CD4-positive, alpha-beta T cell treated with Interferon alpha-2 for 1 hour (primary cell): ENCODE measurements at regions not wholly inside any gene's neighbourhood (a gene's known extent, or its start where the extent isn't known, plus 50 kb on each side); places are given as distances from the start of the nearest gene placed in this dataset.

Experiments used
- DNase-seq, 2 donors: peaks; one replicate each; pipeline ENCODE4 v3.0.0-alpha.2; 2020 to 2022

- no peak for DNase-seq
Observed at GRCh38 chr17:79211061-79211770, 136.6 kb downstream of the ENGASE start.

DNA sequence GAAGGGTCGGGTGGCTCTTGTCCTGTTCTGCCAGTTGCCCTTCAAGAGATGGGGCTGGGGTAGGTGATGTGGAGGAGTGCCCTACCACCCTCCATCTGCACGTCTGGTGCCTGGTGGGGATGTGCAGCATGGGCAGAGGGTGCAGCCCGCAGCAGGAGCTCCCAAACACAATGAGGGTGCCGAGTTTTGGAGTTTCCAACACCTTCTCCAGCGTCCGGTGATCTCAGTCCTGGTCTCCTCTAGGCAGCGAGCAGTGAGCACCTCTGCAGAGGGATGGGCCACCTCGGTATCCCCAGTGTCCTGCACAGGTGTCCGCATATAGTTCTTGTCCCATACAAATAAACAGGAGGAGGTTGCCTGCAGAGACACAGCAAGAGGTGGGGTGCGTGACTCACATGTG lies 136.0 kb downstream of the ENGASE start:
- DNase-seq: no peak

DNA sequence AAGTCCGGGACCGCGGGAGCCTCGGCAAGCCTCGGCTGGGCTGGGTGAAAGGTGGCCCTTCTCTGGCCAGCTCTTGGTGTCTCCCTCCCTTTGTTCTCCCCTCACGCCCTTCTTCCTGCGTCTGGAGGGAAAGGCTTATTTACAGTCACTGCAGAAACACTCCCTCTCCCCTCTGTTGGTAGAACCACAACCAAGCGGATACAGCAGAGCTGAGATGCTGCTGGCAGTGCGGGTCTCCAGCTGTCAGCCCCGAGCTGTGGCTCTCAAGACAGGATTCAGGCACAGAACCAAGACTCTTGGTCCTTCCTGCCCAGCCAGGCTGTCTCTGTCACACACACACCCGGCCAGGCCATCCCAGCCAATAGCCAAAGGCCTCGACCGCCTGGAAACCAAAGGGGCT lies 133.3 kb downstream of the ENGASE start:
- no peak for DNase-seq

- no peak for DNase-seq
Observed at GRCh38 chr17:79205688-79206205, 131.1 kb downstream of the ENGASE start.

- DNase-seq: no peak
Observed at GRCh38 chr17:79204261-79204660, 129.6 kb downstream of the ENGASE start.

GRCh38 chr17:79203657-79204056 lies 129.0 kb downstream of the ENGASE start:
- no peak for DNase-seq

- DNase-seq: no peak
Observed at GRCh38 chr17:79203016-79203415, 128.4 kb downstream of the ENGASE start.

DNA sequence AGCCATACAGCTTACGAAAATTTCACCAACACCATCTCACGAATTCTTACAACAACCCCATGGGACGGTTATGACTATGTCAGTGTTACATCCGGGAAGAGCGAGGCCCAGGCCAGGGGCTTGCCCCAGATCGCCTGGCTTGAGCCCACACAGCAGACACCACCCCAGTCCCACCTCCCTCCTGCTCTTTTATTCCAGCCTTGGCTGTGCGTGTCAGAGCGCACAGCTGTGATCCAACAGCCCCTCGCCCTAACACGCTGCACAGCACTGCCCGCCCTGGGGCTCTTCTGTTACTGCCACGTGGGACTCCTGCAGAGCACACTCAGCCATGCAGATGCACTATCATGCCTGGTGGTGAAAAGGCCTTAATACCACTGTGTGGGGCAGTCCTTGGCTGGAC lies 127.9 kb downstream of the ENGASE start:
- DNase-seq: no peak

DNA sequence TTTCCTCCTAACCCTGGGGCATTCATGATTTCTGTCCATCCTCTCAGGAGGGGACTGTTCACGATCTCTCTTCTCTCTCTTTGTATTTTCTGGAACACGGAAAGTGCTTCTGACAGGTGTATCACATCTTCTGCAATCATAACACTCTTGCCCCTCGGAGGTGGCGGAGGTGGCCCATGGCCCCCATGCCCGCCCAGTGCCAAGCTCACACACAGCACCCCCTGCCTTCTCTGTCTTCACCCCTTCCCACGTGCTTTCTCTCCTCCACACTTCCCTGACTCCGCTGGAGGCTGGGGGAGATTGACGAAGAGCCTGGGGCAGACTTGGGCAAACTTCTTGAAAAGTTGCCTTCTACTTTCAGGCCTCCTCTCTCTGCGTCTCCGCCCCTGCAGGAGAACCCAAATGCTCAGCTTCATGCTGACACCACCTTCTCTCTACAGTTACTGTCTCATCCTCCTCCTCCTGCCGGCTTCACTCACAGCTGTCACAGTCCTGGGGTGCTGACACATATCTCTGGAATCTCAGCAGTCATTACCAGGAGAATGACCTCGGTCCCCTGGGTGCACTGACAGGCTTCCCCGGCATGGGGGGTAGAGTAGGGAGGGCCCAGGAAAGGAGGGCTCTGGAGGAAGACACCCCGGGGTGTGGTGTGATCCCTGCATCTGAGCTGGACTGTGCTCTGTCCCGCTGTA lies 127.1 kb downstream of the ENGASE start:
- DNase-seq: no peak

DNA sequence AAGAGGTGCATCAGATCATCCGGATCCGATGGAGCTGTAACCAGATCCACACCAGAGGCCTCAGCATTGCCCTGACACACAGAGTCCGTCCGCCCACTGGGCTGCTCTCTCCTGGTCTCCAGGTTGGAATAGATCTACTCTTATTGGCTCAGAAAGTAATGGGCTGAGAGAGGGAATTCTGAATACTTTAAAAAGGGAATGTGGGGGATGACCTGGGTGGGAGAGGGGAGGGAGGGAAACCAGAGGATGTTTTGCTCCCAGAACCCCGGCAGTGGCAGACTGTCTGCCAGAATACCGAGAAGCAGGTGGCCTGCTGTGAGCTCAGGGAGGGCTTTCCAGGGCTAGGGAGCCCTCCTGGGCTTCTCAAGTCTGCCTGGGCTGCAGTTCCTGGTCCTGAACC lies 126.5 kb downstream of the ENGASE start:
- DNase-seq: no peak

GRCh38 chr17:79196913-79197312 lies 122.3 kb downstream of the ENGASE start:
- DNase-seq: no peak

GRCh38 chr17:79192503-79193351 lies 118.1 kb downstream of the ENGASE start:
- DNase-seq: peak in 1 of 2 donors; percentile 4

DNA sequence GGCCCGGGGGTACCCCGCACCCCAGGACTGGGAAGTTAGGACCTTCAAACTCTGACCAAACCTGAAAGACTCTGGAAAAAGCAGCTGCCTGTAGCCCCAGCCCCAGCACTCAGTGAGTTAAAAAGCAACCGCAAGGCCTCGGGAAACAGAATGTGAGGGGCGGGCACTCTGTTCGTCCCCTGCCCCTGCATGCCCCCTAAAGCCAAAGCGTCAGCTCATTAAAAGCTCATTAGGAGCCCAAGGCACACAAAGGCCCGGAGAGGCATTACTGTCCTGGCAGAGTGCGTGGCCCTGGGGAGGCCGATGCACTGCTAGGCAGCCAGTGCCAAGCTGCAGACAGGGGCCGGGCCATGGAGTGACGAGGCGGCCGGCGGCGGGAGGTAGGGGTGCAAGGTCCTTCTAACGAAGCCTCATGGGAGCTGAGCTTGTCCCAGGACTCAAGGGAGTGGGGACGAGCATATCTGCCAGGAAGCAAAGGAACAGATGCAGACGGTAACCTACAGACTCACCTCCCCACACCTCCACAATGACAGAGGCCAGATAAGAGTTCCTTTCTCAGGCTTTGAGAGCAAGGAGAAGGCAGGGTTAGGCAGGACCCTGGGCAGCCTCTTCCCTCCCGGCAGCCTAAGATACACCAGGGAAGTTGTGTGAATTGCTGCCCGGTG lies 116.8 kb downstream of the ENGASE start:
- DNase-seq: no peak

- no peak for DNase-seq
Observed at GRCh38 chr17:79189305-79189704, 114.7 kb downstream of the ENGASE start.

- DNase-seq: no peak
Observed at GRCh38 chr17:79188685-79189084, 114.1 kb downstream of the ENGASE start.

- DNase-seq: no peak
Observed at GRCh38 chr17:79188048-79188447, 113.4 kb downstream of the ENGASE start.

DNA sequence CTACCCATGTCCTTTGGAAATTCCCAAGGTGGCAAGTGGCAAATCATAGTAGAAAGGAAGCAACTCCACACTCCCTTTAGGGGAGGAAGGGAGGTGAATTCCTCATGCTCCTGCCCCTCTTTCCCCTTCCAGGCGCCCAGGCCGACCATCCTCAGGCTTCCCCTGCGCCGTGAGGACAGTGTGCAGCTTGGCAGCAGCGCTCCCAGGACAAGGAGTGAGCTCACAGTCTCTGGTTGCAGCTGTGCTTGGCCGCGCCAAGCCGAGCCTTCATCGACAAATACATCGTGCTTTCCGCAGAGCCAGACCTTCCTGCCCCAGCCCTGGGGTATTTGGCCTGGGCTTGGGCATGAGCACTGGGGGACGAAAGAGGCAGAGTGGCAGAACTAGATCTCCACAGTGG lies 112.6 kb downstream of the ENGASE start:
- DNase-seq: no peak

GRCh38 chr17:79186406-79186805 lies 111.8 kb downstream of the ENGASE start:
- DNase-seq: no peak

DNA sequence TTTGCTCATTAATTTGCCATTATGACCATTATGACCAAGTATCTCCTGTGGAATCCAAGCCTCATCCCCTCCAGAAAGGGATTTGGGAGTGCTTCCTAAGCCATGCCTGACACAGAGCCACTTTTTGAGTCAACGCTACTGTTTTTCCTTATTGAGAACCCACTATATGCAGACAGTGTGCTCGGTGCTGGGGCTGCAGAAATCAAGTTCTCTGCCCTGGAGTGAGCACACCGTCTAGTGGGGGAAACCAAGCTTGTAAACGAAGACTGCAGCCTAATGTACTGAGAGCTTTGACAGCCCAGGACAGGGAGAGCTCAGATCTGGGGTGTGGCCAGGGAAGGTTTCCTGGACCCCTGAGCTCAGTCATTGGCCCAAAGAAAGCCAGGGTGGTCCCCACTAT lies 111.0 kb downstream of the ENGASE start:
- DNase-seq: no peak

- no peak for DNase-seq
Observed at GRCh38 chr17:79184219-79184618, 109.6 kb downstream of the ENGASE start.

DNA sequence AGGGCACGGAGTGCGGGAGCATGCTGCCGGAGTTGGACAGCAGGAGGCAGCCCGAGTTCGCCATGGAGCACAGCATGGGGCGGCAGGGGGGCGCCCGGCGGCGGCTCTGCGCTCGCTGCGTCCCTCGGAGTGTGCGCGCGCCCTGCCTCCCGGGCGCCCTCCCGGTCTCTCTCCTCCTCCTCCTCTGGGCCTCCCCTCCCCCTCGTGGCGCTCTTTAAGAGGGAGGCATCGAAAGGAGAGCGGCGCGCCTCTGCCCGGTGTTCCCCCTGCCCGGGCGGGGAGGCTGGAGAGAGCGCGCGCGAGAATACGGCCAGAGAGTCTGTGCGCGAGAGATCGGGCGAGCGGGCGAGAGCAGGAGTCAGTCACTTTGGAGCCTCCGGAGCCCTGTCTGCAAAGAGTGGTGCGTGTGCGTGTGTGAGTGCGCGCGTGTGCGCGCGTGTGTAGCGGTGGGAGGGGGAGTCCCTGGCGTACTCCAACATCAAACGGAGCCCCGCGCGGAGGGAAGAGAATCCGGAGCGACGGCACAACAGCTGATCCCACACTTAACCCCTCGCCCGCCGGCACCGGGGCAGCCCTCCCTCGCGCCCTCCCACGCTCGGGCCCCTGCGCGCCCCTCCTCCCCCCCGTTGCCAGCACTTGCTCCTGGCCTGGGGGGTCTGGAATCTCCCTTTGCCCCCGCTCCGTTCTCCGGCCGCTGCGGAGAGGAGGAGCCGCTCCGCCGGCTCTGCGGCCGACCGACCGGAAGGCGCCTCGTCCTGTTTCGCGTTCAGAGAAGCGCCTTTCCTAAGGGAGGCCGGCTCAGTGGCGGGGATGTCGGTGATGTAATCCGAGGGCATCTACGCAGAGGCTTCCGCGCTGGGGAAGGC lies 108.9 kb downstream of the ENGASE start:
- DNase-seq: no peak

- DNase-seq: no peak
Observed at GRCh38 chr17:79183043-79183292, 108.3 kb downstream of the ENGASE start.
